Tibial artery (tissue), 4 donors: ENCODE measurements at regions not wholly inside any gene's neighbourhood (a gene's known extent, or its start where the extent isn't known, plus 50 kb on each side); places are given as distances from the start of the nearest gene placed in this dataset.

ENCODE experiments used
- DNase-seq, 2 donors: peaks; one replicate each; pipeline ENCODE4 v3.0.0-alpha.2; 2019
- H3K27ac ChIP-seq, 2 donors: fragments of 200-600 bp; sonication (generic) in 1 of 2; 1 replicate in 1 of 2; 2 replicates in 1 of 2; pipeline ENCODE4 v1.5.1; 2018 to 2019; ENCODE audit warnings: mild to moderate bottlenecking in 1 of 2
- H3K27me3 ChIP-seq, 2 donors: fragments of 200-600 bp; sonication (generic) in 1 of 2; one replicate each; pipeline versions ENCODE4 v1.5.1 to v1.6.0; 2016 to 2019
- H3K36me3 ChIP-seq, 3 donors: fragments of 200-600 bp; sonication (generic) in 2 of 3; one replicate each; pipeline ENCODE4 v1.5.1; 2016 to 2019; ENCODE audit warnings: mild to moderate bottlenecking in 2 of 3
- H3K4me1 ChIP-seq, 4 donors: fragments of 200-600 bp; sonication (generic) in 2 of 4; 1 replicate in 3 of 4; 2 replicates in 1 of 4; pipeline ENCODE4 v1.5.1; 2016 to 2019
- H3K4me3 ChIP-seq, 2 donors: fragments of 200-600 bp; sonication (generic) in 1 of 2; 1 replicate in 1 of 2; 2 replicates in 1 of 2; pipeline ENCODE4 v1.5.1; 2018 to 2019; ENCODE audit warnings: mild to moderate bottlenecking in 2 of 2
- H3K9me3 ChIP-seq, 3 donors: fragments of 200-600 bp; sonication (generic) in 1 of 3; one replicate each; pipeline ENCODE4 v1.5.1; 2016 to 2019
- intact Hi-C: fragments of 100-400 bp; cut with DNase I; formaldehyde crosslinking; loops from one replicate; pipeline ENCODE4 v1.15.0; 2023; ENCODE audit warnings: low total_unique reads
- TF ChIP-seq, protein P1 (sequence below), 2 experiments: fragments of 200-600 bp in 1 of 2; fragments of 450-650 bp in 1 of 2; IDR thresholded peaks; one replicate each; pipeline ENCODE4 v1.5.1; 2017 to 2019; ENCODE audit warnings: antibody characterized with exemption in 2 of 2, mild to moderate bottlenecking in 1 of 2, moderate library complexity in 1 of 2

GRCh38 chr17:31598921-31599571, 207.6 kb downstream of the RAB11FIP4 start:
- Histone ChIP-seq H3K4me3 (no peak overlapping the region), H3K9me3 (no peaks in the 10 kb centered on the region), H3K27ac (peak overlapping the region in 1 of 2 donors; percentile 89), H3K36me3 (no peaks in the 10 kb centered on the region), H3K4me1 (peaks cover 5 to 52% (median 41%) of the 10 kb centered on the region in 4 donors), H3K27me3 (no peaks in the 10 kb centered on the region)
- intact Hi-C loops, result loop anchor here (5.0 kb wide), 1 partner anchor 37 kb away; no protein-coding TSS in a partner anchor
- TF ChIP-seq, protein P1, sequence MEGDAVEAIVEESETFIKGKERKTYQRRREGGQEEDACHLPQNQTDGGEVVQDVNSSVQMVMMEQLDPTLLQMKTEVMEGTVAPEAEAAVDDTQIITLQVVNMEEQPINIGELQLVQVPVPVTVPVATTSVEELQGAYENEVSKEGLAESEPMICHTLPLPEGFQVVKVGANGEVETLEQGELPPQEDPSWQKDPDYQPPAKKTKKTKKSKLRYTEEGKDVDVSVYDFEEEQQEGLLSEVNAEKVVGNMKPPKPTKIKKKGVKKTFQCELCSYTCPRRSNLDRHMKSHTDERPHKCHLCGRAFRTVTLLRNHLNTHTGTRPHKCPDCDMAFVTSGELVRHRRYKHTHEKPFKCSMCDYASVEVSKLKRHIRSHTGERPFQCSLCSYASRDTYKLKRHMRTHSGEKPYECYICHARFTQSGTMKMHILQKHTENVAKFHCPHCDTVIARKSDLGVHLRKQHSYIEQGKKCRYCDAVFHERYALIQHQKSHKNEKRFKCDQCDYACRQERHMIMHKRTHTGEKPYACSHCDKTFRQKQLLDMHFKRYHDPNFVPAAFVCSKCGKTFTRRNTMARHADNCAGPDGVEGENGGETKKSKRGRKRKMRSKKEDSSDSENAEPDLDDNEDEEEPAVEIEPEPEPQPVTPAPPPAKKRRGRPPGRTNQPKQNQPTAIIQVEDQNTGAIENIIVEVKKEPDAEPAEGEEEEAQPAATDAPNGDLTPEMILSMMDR (IDR thresholded peaks at IDR 0.05), result no peak
- DNase-seq, result no peak

GRCh38 chr17:31598399-31598782, 206.9 kb downstream of the RAB11FIP4 start:
- H3K27ac ChIP-seq, result peak overlapping the region; percentile 16 to 89
- TF ChIP-seq, protein P1 (IDR thresholded peaks at IDR 0.05), result no peak
- DNase-seq, result no peak
- H3K27me3 ChIP-seq, result no peaks in the 10 kb centered on the region
- no peak overlapping the region for H3K4me3 ChIP-seq
- intact Hi-C loops, result loop anchor here (5.0 kb wide), 1 partner anchor 36 kb away; no protein-coding TSS in a partner anchor
- H3K4me1 ChIP-seq, result peaks cover 5 to 58% (median 47%) of the 10 kb centered on the region in 4 donors
- H3K9me3 ChIP-seq, result no peaks in the 10 kb centered on the region
- peaks cover 0 to 5% (median 0%) of the 10 kb centered on the region in 3 donors for H3K36me3 ChIP-seq

DNA sequence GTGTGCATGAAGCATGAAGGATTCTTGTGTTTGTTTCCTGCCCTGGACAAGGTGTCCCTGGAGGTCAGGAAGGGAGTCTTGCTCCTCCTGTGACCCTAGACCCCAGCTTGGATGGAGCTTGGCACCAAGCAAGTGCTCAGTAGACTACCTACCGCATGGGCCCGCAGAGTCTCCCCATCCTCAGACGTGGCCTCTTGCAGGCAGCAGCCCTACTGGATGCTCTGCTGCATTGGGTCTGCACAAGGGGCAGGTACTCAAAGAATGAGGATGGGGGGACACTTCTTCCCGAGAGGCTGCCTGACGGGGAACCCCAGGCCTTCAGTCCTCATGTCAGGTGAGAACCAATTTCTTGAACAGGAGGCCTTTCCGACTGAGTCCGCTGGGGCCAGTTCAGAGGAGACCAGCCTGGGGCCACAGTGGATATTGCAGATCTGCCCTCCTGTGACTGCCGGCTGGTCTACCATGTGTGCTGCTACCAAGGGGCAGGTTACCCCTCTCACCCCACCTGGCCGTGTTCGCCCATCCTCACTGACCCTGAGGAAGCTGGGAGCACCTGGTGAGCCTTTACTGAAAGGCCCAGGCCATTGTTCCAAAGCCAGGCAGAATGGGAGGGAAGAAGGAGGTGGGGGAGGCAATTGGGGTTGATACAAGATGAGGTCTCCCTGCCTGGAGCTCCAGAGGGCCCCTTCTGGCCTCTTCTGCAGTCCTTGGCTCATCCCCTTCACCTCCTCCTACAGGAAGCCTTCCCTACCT, 206.3 kb downstream of the RAB11FIP4 start:
- TF ChIP-seq, protein P1 (IDR thresholded peaks at IDR 0.05), result no peak
- no peak for DNase-seq
- intact Hi-C loops, result loop anchor here (5.0 kb wide), 1 partner anchor 36 kb away; no protein-coding TSS in a partner anchor

GRCh38 chr17:31596382-31597323, 205.2 kb downstream of the RAB11FIP4 start:
- Histone ChIP-seq H3K27ac (peak overlapping the region; percentile 87 to 89), H3K36me3 (peaks cover 0 to 15% (median 0%) of the 10 kb centered on the region in 3 donors), H3K27me3 (no peaks in the 10 kb centered on the region), H3K4me1 (peaks cover 5 to 63% (median 52%) of the 10 kb centered on the region in 4 donors), H3K4me3 (no peak overlapping the region), H3K9me3 (no peaks in the 10 kb centered on the region)
- TF ChIP-seq, protein P1 (IDR thresholded peaks at IDR 0.05), result peak; percentile 7 to 16
- intact Hi-C loops, result loop anchor here (5.0 kb wide), 1 partner anchor 34 kb away; no protein-coding TSS in a partner anchor
- DNase-seq, result peak; percentile 89 to 98

More for the DNA sequence above, 206.3 kb downstream of the RAB11FIP4 start:
- Histone ChIP-seq H3K9me3 (no peaks in the 10 kb centered on the region), H3K36me3 (peaks cover 0 to 9% (median 0%) of the 10 kb centered on the region in 3 donors), H3K27me3 (no peaks in the 10 kb centered on the region), H3K27ac (peak overlapping the region; percentile 87 to 89), H3K4me3 (no peak overlapping the region), H3K4me1 (peaks cover 5 to 63% (median 52%) of the 10 kb centered on the region in 4 donors)
